ENCODE measurements at regions not wholly inside any gene's neighbourhood (a gene's known extent, or its start where the extent isn't known, plus 50 kb on each side); places are given as distances from the start of the nearest gene placed in this dataset.

- no peak overlapping the region for H3K27ac ChIP-seq (ENCODE audit: low read length)
- no peaks in the 10 kb centered on the region for H3K79me2 ChIP-seq (replicated peaks; ENCODE audit: insufficient read depth, low read length)
- H3K27me3 ChIP-seq (ENCODE audit: insufficient read depth, low read depth, low read length), result no peaks in the 10 kb centered on the region
- no peak overlapping the region for H3K4me2 ChIP-seq (ENCODE audit: low read length)
- no peak overlapping the region for H3K4me3 ChIP-seq (ENCODE audit: low read length)
- H3K9me3 ChIP-seq (ENCODE audit: low read length), result no peaks in the 10 kb centered on the region
- H3F3A ChIP-seq (ENCODE audit: insufficient read depth, low read length, poor library complexity, severe bottlenecking), result no peaks in the 10 kb centered on the region
- H3K9me2 ChIP-seq (ENCODE audit: insufficient read depth, low read length), result no peaks in the 10 kb centered on the region
- H2AFZ ChIP-seq (ENCODE audit: low read depth, low read length), result no peak overlapping the region
- no peaks in the 10 kb centered on the region for H4K20me1 ChIP-seq (ENCODE audit: insufficient read depth)
- no peak for TF ChIP-seq RAD21 (conservative IDR thresholded peaks at IDR 0.05)
- TF ChIP-seq TAF1 (IDR thresholded peaks at IDR 0.05; ENCODE audit: low read depth), result no peak
- no peak for TF ChIP-seq EZH2 (IDR thresholded peaks at IDR 0.05; ENCODE audit: borderline replicate concordance, insufficient read depth, low read length, poor library complexity, severe bottlenecking)
- TF ChIP-seq MXI1 (conservative IDR thresholded peaks at IDR 0.05; ENCODE audit: poor library complexity, severe bottlenecking), result no peak
- no peak for TF ChIP-seq CTCF (IDR thresholded peaks at IDR 0.05; ENCODE audit: poor library complexity, severe bottlenecking)
- no peak for TF ChIP-seq REST (IDR thresholded peaks at IDR 0.05; ENCODE audit: borderline replicate concordance)
- no peak for TF ChIP-seq SMC3 (conservative IDR thresholded peaks at IDR 0.05; ENCODE audit: poor library complexity)
- no peak for TF ChIP-seq EP300 (conservative IDR thresholded peaks at IDR 0.05; ENCODE audit: poor library complexity, severe bottlenecking)
- TF ChIP-seq POLR2AphosphoS5 (IDR thresholded peaks at IDR 0.05), result no peak
- H3K36me3 ChIP-seq (ENCODE audit: insufficient read depth, low read length), result no peaks in the 10 kb centered on the region
- no peak overlapping the region for H3K9ac ChIP-seq (ENCODE audit: low read length)
Observed at GRCh38 chr3:95506174-95506573, 1308.2 kb upstream of the EPHA6 start.

- Histone ChIP-seq H3K9ac (ENCODE audit: low read length) (no peak overlapping the region), H3K79me2 (replicated peaks; ENCODE audit: insufficient read depth, low read length) (no peaks in the 10 kb centered on the region), H3K36me3 (ENCODE audit: insufficient read depth, low read length) (no peaks in the 10 kb centered on the region), H3F3A (ENCODE audit: insufficient read depth, low read length, poor library complexity, severe bottlenecking) (no peaks in the 10 kb centered on the region), H3K4me3 (ENCODE audit: low read length) (no peak overlapping the region), H2AFZ (ENCODE audit: low read depth, low read length) (no peak overlapping the region), H3K9me3 (ENCODE audit: low read length) (no peaks in the 10 kb centered on the region), H4K20me1 (ENCODE audit: insufficient read depth) (no peaks in the 10 kb centered on the region), H3K27me3 (ENCODE audit: insufficient read depth, low read depth, low read length) (no peaks in the 10 kb centered on the region), H3K27ac (ENCODE audit: low read length) (no peak overlapping the region), H3K9me2 (ENCODE audit: insufficient read depth, low read length) (no peaks in the 10 kb centered on the region), H3K4me2 (ENCODE audit: low read length) (no peak overlapping the region)
- TF ChIP-seq SMC3 (conservative IDR thresholded peaks at IDR 0.05; ENCODE audit: poor library complexity) (no peak), RAD21 (conservative IDR thresholded peaks at IDR 0.05) (no peak), REST (IDR thresholded peaks at IDR 0.05; ENCODE audit: borderline replicate concordance) (no peak), POLR2AphosphoS5 (IDR thresholded peaks at IDR 0.05) (no peak), EP300 (conservative IDR thresholded peaks at IDR 0.05; ENCODE audit: poor library complexity, severe bottlenecking) (no peak), TAF1 (IDR thresholded peaks at IDR 0.05; ENCODE audit: low read depth) (no peak), CTCF (IDR thresholded peaks at IDR 0.05; ENCODE audit: poor library complexity, severe bottlenecking) (no peak), EZH2 (IDR thresholded peaks at IDR 0.05; ENCODE audit: borderline replicate concordance, insufficient read depth, low read length, poor library complexity, severe bottlenecking) (no peak), MXI1 (conservative IDR thresholded peaks at IDR 0.05; ENCODE audit: poor library complexity, severe bottlenecking) (no peak)
Observed at GRCh38 chr3:95508124-95508523, 1306.3 kb upstream of the EPHA6 start.
